Stimulated activated CD4-positive, alpha-beta T cell treated with anti-CD3 and anti-CD28 coated beads, Interleukin-12 subunit alpha, Interleukin-12 subunit beta, amount 100 ng/mL, for 48 hours (primary cell): ENCODE measurements at regions not wholly inside any gene's neighbourhood (a gene's known extent, or its start where the extent isn't known, plus 50 kb on each side); places are given as distances from the start of the nearest gene placed in this dataset.
"Not testable (repeated sequence)": the region's sequence is repeated elsewhere in the genome, so short reads cannot be mapped to it uniquely, and the experiment has no call there.

Source experiments
- DNase-seq, 3 donors: peaks; one replicate each; pipeline ENCODE4 v3.0.0-alpha.2; 2020; ENCODE audit warnings: low read depth in 2 of 3, low spot score in 1 of 3

DNA sequence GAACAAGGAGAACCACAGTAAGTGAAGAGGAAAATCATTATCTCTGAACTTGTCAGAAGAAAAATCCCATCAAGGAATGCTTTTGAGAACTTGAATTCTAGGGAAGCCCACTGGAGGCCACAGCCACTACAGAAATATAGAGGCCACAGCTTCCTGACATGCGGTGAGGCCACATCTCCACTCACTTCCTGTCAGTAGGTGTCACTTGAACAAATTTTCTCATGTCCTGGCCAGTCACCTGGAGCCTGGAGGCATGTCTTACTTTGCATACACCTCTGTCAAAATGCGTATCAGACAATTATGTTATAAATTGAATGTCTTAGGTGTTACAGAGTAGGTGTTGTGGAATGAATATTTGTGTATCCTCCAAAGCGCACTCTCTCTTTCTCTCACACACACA lies 370.3 kb downstream of the DAD1 start:
- no peak for DNase-seq

DNA sequence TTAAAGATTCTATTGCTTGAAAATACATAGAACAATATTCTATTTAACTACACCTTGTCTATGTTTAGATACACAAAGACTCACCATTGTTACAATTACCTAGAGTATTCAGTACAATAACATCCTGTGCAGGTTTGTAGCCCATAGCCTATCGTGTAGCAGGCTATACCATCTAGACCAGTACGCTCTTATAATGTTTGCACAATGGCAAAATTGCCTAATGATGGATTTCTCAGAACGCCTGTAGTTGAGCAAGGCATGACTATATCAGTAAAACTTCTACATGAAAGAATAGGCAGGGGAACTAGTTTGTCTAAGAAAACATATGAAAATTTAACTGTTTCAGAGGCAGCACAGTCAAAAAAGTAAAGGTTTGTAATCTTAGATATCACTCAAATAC lies 375.9 kb downstream of the DAD1 start:
- no peak for DNase-seq

DNA sequence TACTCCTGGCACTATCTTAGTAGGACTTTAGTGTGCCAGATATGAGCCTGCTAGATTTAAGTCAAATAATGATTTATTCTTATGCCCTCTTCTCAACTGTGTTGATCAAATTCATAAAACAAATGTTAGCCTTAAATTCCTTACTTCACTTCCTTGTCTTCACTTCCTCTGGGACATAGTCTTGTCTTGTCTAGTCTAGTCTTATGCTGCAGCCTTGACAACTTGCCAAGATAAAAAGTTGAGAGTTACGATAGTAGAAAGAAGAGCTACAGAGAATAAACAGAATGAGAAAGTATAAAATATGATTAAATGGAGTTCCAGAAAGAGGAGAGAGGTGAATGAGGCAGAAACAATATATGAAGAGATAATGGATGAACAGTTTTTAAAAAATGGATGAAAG lies 378.1 kb downstream of the DAD1 start:
- no peak for DNase-seq

DNA sequence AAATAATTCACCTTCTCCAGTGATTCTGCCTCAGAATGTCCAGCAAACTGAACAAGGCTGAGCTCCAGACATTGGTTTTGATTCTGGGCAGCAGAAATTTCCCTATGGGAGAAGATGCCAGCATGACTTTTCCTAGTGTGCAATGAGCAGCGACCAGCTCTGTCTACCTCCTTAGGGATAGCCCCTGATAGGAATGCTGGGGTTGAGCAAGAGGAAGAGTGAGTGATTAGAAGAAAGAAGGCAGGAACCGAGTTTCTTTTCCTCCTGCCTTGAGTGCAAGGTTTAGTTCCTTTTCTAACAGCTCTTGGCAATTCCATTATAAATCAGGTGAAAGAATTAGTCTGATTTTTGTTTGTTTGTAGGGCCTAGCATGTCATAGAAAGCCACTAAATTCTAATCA lies 379.0 kb downstream of the DAD1 start:
- DNase-seq, result no peak

DNA sequence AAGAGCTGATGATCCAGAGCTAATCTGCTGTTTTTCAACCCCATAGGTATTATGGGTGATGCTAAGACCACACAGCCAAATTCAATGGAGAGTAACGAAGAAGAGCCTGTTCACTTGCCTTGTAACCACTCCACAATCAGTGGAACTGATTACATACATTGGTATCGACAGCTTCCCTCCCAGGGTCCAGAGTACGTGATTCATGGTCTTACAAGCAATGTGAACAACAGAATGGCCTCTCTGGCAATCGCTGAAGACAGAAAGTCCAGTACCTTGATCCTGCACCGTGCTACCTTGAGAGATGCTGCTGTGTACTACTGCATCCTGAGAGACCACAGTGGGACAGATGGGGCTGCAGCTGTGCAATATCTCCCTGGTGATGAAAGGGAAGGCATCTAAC lies 386.0 kb downstream of the DAD1 start:
- DNase-seq, result no peak

DNA sequence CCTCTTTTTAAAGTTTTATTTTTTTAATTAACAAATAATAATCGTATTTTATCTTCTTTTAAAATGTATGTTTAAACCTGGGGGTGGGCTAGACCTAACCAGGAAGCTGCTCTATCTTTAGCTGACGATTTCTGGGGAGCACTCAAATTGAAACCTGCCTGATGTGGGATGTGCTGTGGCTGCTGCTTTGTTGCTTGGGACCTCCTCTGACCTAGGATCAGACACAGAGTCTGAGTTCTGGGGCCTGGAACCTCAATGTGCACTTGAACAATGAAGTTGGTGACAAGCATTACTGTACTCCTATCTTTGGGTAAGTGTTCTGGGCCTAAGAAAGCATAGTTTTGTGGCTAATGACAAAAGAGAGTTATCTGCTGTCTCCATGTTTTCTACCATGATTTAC lies 386.7 kb downstream of the DAD1 start:
- DNase-seq, result no peak

DNA sequence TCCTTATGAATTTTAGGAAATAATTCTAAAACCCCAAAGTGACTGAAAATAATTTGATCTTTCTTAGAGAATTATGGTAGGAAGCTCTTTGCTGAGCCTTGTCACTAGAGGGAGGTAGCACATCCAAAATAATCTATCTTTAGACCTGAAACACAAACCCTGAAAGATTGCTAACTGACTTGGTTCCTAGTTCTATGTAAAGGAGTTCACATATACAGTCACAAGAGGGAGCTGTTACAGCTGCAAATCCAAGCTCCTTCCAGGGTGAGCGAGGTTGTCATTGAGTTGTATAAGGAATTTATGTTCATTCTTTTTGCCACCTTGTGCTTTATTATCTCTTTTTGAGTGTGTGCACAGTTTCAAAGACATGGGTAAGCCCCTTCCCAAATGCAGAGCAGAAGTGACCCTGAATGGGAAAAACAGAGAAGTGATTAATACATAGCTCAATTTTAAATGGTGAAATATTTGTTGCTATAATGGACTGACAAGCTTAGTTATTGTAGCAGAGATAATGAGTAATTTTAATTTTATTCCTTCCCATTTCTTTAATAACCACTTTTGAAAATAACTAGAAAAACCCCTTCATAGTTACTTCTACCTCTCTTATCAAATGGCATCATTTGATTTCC lies 387.9 kb downstream of the DAD1 start:
- no peak for DNase-seq

DNA sequence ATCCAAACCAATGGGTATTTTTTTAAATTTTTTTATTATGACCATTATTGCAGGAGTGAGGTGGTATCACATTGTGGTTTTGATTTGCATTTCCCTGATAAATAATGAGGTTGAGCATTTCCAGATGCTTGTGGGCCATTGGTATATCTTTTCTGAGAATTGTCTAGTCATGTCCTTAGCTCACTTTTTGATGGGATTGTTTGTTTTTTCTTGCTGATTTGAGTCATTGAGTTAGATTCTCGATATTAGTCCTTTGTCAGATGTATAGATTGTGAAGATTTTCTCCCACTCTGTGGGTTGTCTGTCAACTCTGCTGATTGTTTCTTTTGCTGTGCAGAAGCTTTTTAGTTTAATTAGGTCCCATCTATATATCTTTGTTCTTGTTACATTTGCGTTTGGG lies 388.9 kb downstream of the DAD1 start:
- not testable (repeated sequence) for DNase-seq

DNA sequence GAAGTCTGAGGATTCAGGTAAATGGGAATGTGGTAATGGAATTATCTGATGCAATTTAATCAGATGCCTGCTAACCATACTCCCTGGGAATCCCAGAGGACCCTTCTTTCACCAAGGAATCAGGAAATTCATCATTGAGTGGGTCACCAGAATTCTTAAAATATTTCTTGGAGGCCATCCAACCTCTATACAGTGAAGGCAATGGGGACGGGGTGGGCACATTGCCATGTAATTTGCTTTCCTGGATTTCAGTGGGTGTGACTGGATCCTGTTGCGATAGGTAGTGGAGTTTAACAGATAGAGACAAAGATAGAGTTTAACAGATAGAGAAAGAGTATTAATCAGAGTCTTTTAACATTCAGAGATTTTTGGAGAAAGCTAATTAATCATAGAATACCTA lies 394.4 kb downstream of the DAD1 start:
- DNase-seq, result no peak

DNA sequence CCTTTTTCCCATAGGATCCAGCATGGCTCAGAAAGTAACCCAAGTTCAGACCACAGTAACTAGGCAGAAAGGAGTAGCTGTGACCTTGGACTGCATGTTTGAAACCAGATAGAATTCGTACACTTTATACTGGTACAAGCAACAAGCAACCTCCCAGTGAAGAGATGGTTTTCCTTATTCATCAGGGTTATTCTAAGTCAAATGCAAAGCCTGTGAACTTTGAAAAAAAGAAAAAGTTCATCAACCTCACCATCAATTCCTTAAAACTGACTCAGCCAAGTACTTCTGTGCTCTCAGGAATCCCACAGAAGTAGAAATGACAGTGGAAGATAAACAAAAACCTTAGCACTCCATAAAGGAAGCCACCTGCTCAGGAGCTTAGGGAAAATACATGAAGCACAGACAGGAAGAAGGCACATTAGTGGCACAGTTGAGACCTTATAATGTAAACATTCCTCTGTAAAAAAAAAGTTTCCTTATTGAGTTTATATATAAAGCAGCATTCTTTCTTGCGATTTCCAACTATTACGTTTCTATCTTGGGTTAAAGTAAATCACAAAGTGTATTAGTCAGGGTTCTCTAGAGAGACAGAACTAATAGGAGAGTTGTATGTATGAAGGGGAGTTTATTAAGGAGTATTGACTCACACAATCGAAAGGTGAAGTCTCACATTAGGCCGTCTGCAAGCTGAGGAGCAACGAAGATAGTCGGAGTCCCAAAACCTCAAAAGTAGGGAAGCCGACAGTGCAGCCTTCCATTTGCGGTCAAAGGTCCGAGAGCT lies 398.4 kb downstream of the DAD1 start:
- no peak for DNase-seq

DNA sequence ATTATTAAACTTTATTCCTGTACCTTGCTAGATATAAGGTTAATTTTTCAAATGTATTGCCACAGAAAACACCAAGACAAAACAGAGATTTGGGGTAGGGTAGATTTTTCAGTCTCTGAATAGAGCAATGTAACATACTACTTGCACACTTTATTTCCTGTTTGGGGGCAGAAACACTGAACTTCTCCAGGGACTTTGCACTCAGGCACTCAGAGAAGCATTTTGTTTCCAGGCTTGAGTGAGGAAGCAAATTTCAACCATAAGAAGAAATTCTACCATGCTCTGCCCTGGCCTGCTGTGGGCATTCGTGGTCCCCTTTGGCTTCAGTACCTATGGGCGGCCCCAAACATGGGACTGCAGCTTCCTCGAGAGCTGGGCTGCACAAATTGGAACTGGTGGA lies 399.1 kb downstream of the DAD1 start:
- DNase-seq, result no peak

DNA sequence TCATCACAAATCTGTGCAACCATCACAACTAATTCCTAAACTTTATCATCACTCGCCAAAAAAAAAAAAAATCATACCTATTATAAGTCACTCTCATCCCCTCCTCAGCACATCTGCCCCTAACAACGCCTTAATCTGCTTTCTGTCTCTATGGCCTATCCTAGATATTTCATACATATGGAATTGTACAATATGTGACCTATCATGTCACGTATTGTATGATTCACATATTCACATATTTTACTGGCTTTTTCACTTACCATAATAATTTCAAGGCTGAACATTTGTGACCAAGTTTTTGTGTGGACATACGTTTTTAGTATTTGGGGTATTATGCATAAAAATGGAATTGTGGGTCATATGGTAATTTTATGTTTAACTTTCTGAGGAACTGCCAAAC lies 400.7 kb downstream of the DAD1 start:
- no peak for DNase-seq

DNA sequence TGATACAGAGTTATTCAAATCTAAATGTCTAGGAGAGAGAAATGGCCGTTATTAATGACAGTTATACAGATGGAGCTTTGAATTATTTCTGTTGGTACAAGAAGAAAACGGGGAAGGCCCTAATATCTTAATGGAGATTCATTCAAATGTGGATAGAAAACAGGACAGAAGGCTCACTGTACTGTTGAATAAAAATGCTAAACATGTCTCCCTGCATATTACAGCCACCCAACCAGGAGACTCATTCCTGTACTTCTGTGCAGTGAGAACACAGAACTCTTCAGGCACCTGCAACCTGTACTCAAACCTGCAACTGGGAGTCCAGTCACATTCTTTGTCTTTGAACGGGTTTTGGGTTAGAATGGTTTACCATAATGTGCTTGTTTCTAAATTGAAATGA lies 403.2 kb downstream of the DAD1 start:
- no peak for DNase-seq

DNA sequence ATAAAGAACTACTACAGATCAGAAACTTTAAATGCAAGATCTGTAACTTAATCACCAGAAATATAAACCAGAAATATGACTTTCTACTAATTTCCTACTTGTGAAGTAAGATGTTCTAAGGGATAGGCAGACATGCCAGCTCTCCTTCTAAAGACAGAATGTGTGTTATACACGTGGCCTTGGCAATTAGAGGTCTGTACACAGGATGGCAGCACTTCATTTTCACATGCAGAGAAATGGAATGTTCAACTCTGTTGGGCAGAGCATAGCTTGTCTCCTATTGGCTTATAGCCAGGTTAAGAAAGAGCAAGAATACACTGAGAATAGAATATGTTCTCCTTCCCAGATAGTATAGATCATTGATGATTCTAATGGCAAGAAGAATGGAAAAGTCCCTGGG lies 403.8 kb downstream of the DAD1 start:
- DNase-seq, result no peak

DNA sequence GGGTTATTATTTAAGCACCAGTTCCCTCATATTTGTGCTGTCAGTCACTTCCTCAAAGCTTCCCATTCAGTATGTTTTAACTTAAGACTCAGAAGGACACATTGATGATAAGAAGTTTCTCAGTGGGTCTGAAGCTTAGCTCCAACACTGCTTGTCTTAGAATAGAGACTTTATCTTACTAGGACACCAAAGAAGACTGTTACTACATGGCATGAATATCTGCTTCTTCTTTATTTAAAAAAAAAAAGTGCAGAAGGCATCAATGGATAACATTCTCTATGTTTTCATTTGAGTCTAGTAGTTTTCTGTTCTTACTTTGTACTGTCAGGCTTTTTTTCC lies 404.2 kb downstream of the DAD1 start:
- no peak for DNase-seq

DNA sequence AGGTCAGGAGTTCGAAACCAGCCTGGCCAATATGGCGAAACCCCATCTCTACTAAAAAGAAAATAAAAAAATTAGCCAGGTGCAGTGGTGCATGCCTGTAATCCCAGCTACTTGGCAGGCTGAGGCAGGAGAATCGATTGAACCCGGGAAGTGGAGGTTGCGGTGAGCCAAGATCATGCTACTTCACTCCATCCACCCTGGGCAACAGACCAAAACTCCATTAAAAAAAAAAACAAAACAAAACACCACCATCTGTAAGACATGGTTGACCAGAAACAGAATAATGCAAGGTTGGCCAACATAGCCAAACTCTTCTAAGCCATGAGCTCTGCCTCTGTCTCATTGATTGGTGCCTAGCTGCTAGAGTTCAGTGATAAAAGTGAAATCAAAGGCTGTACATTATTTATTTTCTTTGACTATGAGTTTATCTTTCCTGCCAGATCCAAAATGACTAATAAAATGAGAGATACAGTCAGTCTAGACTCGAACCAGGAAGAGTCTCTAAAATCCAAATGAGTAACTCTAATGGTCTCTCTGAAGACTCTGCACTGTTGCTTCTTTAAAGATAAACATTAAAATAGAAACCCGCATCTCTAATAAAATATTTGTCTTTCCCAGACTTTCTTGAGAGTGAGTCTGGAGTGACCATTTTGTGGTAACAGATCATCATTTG lies 404.7 kb downstream of the DAD1 start:
- no peak for DNase-seq

DNA sequence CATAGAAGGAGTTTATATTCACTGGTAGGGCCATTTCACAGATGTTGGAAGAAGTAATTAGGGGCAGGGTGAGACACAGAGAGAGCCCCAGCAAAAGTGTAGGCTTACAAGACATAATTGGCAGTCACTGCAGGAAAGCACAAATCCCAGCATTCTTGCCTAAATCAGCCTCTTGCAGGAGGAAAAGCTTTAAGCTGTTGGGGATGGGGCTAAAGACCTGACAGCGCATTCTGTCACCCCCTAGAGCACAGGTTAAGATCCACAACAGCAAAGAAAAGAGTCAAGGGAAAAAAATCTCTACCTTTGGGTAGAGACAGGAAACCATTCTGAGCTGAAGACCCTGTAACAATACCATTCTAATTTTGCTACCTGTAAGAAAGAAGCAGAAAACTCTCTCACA lies 409.0 kb downstream of the DAD1 start:
- no peak for DNase-seq

DNA sequence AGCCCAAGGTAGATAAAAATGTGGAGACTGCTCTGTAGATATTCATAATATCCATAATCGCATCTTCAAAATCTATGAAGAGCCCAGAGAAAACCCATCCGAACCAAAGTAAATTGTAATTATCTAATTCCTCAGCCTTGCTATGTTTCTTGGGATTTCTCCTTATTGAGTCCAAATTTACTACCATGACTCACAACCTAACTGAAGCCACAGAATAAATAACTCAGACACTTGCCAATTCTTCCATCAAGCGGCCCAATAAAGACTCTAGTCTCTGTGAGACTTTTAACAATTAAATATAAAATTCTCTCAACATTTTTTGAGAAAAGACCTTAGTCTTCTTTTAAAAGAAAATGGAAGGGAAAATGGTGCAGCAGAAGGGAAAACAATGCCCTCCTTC lies 409.8 kb downstream of the DAD1 start:
- DNase-seq, result no peak

DNA sequence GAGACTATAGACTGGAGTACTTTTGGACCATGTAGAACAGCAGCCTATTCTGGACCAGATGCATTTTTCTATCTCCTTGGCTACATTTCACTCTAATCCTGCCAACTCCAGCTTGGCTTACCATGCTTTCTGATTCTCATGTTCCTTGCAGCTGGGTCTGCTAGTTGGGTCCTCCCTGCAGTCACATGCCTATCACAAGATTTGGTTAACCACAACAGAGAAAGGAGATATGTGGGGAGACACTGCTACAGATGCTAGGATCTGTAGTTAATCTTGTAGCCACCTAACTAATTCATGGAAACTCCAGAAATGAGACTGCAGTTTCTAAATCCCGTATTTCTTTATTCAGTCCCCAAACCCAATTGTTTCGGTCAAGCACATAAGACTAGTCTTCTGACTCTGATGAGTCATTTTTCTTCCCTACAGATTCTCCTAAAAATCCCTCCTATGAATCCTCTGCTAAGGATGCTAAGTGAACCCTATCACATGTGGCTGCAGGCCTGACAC lies 410.6 kb downstream of the DAD1 start:
- no peak for DNase-seq

DNA sequence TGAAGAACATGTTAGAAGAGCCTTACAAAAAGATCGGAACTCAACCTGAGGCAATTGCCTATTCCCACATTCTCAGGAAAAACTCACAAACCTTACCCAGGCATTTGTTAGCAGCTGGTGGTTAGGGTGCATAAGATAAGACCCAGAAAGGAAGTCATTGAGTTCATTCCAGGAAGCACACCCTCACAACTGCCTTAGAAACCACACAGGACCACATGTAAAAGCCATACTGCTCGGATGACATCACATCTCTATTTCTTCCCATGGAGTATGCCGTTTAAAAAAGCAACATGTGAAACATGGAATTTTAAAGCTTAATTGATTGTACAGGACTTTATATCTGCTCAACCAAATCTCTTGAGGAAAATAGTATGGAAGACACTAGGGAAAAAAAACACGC lies 411.2 kb downstream of the DAD1 start:
- no peak for DNase-seq

DNA sequence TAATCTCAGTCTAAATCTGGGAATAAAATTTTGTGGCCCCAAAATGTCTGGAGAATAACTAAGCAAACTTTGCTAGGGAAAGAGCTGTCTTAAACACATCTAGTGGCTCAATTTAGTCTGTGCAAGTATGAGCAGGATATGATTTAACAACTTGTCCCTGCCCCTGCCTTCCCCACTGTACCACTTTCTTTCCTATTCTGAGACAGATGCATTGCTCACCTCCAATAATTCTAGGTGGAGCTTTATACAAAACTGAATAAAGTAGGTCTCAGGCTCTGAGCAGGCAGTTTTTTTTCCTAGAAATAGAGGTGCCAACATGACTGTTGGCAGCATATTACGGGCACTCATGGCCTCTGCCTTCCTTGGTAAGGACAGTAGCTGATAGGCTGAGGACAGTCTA lies 412.1 kb downstream of the DAD1 start:
- no peak for DNase-seq

DNA sequence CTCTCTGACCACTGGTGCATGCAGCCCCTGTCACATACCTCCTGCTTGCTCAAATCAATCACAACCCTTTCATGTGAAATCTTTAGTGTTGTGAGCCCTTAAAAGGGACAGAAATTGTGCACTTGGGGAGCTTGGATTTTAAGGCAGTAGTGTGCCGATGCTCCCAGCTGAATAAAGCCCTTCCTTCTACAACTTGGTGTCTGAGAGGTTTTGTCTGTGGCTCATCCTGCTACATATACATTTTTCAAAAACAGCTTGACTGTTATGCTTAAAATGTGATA lies 413.8 kb downstream of the DAD1 start:
- not testable (repeated sequence) for DNase-seq
